GM12865 (cell line): ENCODE measurements at regions not wholly inside any gene's neighbourhood (a gene's known extent, or its start where the extent isn't known, plus 50 kb on each side); places are given as distances from the start of the nearest gene placed in this dataset.

ENCODE experiments used
- DNase-seq: peaks from one replicate; pipeline ENCODE4 v3.0.0; 2010; ENCODE audit warnings: low read depth
- H3K4me3 ChIP-seq: 2 replicates; pipeline ENCODE4 v1.5.1; 2011; ENCODE audit warnings: mild to moderate bottlenecking, low read depth, low read length, control low read depth
- CTCF ChIP-seq: IDR thresholded peaks from 2 replicates; pipeline ENCODE4 v1.5.1; 2011; ENCODE audit warnings: low read length, control low read depth, low read depth, inconsistent platforms; ENCODE audit not compliant: insufficient read depth; ENCODE audit errors: missing control alignments

- no peak overlapping the region for H3K4me3 ChIP-seq
- DNase-seq = no peak
- no peak for TF ChIP-seq CTCF
Observed at GRCh38 chr15:70497661-70498060, 265.7 kb downstream of the UACA start.

DNA sequence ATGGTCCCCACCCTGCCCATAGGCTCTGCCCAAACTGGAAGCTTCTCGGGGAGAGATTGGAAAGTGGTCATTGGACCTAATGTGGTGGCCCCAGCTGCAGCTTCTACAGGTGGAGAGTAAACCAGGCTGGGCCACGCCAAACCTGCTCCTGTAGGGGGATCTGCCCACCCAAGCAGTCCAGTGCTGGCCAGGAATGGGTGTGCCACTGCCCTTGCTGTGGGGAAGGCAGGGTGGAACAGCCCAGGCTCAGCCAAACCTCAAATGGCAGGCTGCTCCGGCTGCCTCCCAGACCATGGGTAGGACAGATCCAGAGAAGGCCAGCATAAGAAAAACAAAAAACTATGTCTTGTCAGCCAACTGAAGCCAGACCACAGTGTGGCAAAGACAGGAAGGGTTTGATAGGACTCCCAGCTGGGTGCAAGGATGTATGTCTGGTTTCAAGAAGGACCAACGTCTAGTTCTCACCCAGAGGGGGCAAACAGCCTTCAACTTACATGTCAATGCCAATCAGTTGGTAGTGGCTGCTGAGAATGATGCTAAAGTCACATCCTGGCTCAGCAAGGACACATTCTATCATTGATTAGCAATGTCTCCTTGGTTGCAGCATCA, 267.3 kb downstream of the UACA start:
- no peak for DNase-seq
- TF ChIP-seq CTCF = no peak
- no peak overlapping the region for H3K4me3 ChIP-seq

DNA sequence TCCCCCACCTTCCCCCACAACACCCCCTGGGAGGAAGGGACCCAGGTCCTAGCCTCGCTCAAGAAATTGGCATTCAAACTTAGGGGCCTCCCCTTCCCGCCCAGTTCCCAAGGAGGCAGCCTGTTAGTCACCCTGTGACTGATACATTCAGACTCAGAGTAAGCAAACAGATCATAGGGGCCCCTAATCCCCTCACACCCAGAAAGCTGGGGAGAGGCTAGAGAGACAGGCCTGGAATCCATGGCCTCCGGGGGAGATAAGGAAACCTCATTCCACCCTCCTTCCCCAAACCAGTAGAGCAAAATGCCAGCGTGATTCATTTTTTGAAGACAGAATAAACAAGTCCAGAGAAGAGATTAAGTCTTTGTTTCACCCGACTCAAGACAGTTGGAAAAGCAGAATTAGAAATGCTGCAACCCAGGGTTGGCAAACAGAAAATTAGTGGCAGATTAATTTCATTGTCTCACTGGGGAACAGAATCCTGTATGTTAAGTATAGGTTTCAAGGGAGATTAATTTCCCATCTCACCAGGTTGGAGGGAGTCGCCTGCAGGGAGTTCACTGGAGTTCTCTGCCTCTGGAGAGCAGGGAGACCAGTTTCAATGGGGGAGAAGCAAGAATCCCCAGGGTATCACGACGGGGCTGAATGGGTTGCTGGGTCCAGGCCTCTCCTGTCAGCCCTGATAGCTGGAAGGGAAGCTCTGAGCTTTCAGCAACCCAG, 268.3 kb downstream of the UACA start:
- H3K4me3 ChIP-seq = no peak overlapping the region
- DNase-seq = peak; percentile 39
- no peak for TF ChIP-seq CTCF

- no peak for TF ChIP-seq CTCF
- DNase-seq = no peak
- H3K4me3 ChIP-seq = no peak overlapping the region
Observed at GRCh38 chr15:70494517-70494851, 268.9 kb downstream of the UACA start.

- no peak overlapping the region for H3K4me3 ChIP-seq
Observed at GRCh38 chr15:70493787-70494516, 269.4 kb downstream of the UACA start.

GRCh38 chr15:70493376-70493775, 270.0 kb downstream of the UACA start:
- DNase-seq = no peak
- H3K4me3 ChIP-seq = no peak overlapping the region
- no peak for TF ChIP-seq CTCF

More at GRCh38 chr15:70493787-70494516, 269.4 kb downstream of the UACA start:
- no peak for DNase-seq
- no peak for TF ChIP-seq CTCF
